ENCODE measurements at regions not wholly inside any gene's neighbourhood (a gene's known extent, or its start where the extent isn't known, plus 50 kb on each side); places are given as distances from the start of the nearest gene placed in this dataset.

GRCh38 chr18:64438178-64438577 is 289.3 kb upstream of the LINC00305 start:
- H3K36me3 ChIP-seq: no peaks in the 10 kb centered on the region
- H3K27ac ChIP-seq (replicated peaks in 1 of 4): no peak overlapping the region
- peaks cover 0 to 13% (median 7%) of the 10 kb centered on the region in 4 donors for H3K9me3 ChIP-seq
- H3K4me3 ChIP-seq: no peak overlapping the region
- no peaks in the 10 kb centered on the region for H3K4me1 ChIP-seq
- intact Hi-C loops (cut with DNase I): no loop called here
- no peaks in the 10 kb centered on the region for H3K27me3 ChIP-seq
- no peak for TF ChIP-seq EP300 (IDR thresholded peaks at IDR 0.05)
- no peak for TF ChIP-seq POLR2AphosphoS5 (IDR thresholded peaks at IDR 0.05)
- TF ChIP-seq, protein P1, sequence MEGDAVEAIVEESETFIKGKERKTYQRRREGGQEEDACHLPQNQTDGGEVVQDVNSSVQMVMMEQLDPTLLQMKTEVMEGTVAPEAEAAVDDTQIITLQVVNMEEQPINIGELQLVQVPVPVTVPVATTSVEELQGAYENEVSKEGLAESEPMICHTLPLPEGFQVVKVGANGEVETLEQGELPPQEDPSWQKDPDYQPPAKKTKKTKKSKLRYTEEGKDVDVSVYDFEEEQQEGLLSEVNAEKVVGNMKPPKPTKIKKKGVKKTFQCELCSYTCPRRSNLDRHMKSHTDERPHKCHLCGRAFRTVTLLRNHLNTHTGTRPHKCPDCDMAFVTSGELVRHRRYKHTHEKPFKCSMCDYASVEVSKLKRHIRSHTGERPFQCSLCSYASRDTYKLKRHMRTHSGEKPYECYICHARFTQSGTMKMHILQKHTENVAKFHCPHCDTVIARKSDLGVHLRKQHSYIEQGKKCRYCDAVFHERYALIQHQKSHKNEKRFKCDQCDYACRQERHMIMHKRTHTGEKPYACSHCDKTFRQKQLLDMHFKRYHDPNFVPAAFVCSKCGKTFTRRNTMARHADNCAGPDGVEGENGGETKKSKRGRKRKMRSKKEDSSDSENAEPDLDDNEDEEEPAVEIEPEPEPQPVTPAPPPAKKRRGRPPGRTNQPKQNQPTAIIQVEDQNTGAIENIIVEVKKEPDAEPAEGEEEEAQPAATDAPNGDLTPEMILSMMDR (IDR thresholded peaks at IDR 0.05): no peak
- TF ChIP-seq POLR2A (IDR thresholded peaks at IDR 0.05; ENCODE audit: low read depth): no peak
- DNase-seq (ENCODE audit: extremely low spot score): no peak
- 70% methylated on average over 4 of the region's 4 CpGs for WGBS

DNA sequence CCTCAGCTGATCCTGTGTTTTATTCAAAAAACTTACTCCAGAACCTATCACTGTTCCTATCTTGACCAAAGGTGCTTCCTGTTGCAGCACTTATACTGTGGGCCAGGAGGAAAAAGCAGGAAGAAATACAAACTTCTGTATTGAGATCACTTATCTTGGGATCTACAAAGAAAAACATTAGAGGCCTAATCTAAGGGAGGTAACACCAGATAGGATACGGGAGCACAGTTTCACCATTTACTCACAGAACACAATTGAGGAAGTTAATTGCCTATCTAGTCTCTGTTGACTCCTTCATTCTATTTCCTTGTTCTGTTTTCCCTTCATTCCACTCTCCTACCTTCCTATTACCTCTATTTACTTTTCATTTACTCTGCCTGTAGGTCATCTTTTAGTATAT is 287.2 kb upstream of the LINC00305 start:
- no peak for DNase-seq (ENCODE audit: extremely low spot score)
- Histone ChIP-seq H3K4me3 (no peak overlapping the region), H3K9me3 (peaks cover 0 to 16% (median 10%) of the 10 kb centered on the region in 4 donors), H3K36me3 (no peaks in the 10 kb centered on the region), H3K4me1 (no peaks in the 10 kb centered on the region), H3K27ac (replicated peaks in 1 of 4) (no peak overlapping the region), H3K27me3 (no peaks in the 10 kb centered on the region)
- WGBS: 68% methylated on average over 1 of the region's 1 CpG
- TF ChIP-seq EP300 (IDR thresholded peaks at IDR 0.05) (no peak), POLR2AphosphoS5 (IDR thresholded peaks at IDR 0.05) (no peak), POLR2A (IDR thresholded peaks at IDR 0.05; ENCODE audit: low read depth) (no peak)
- TF ChIP-seq, protein P1 (IDR thresholded peaks at IDR 0.05): no peak
- intact Hi-C loops (cut with DNase I): no loop called here

- no peaks in the 10 kb centered on the region for H3K27me3 ChIP-seq
- H3K4me3 ChIP-seq: no peak overlapping the region
- DNase-seq (ENCODE audit: extremely low spot score): no peak
- no peak overlapping the region for H3K27ac ChIP-seq (replicated peaks in 1 of 4)
- WGBS: 78% methylated on average over 2 of the region's 2 CpGs
- peaks cover 0 to 4% (median 0%) of the 10 kb centered on the region in 4 donors for H3K9me3 ChIP-seq
- H3K36me3 ChIP-seq: no peaks in the 10 kb centered on the region
- no peak for TF ChIP-seq POLR2A (IDR thresholded peaks at IDR 0.05; ENCODE audit: low read depth)
- TF ChIP-seq, protein P1 (IDR thresholded peaks at IDR 0.05): no peak
- TF ChIP-seq EP300 (IDR thresholded peaks at IDR 0.05): no peak
- no peak for TF ChIP-seq POLR2AphosphoS5 (IDR thresholded peaks at IDR 0.05)
- intact Hi-C loops (cut with DNase I): no loop called here
- H3K4me1 ChIP-seq: no peaks in the 10 kb centered on the region
These were observed 270.3 kb upstream of the LINC00305 start for GRCh38 chr18:64419156-64419555.

DNA sequence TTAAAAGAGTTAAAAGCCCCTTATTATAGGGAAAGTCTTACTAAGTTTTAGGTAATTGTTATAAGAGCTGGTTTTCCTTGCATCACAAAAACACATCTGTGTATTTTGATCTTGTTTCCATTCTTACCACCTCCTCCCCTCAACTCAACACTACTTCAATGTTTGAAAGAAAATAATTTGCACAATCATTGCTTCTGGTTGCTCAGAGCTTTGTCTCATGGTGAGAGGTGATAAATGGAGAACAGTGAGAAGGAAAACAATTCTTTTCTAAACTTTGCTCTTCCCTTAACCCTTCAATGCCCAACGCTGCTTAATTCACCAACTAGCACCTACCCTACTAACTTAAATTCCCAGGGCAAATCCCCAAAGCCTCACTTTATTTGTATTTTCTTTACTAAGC is 268.1 kb upstream of the LINC00305 start:
- no peaks in the 10 kb centered on the region for H3K36me3 ChIP-seq
- TF ChIP-seq EP300 (IDR thresholded peaks at IDR 0.05) (no peak), POLR2AphosphoS5 (IDR thresholded peaks at IDR 0.05) (no peak), POLR2A (IDR thresholded peaks at IDR 0.05; ENCODE audit: low read depth) (no peak)
- TF ChIP-seq, protein P1 (IDR thresholded peaks at IDR 0.05): no peak
- H3K4me3 ChIP-seq: no peak overlapping the region
- WGBS: 47% methylated on average over 1 of the region's 1 CpG
- H3K9me3 ChIP-seq: no peaks in the 10 kb centered on the region
- no peaks in the 10 kb centered on the region for H3K27me3 ChIP-seq
- H3K27ac ChIP-seq (replicated peaks in 1 of 4): no peak overlapping the region
- intact Hi-C loops (cut with DNase I): no loop called here
- no peaks in the 10 kb centered on the region for H3K4me1 ChIP-seq
- DNase-seq (ENCODE audit: extremely low spot score): no peak

GRCh38 chr18:64415218-64415617 is 266.3 kb upstream of the LINC00305 start:
- TF ChIP-seq POLR2A (IDR thresholded peaks at IDR 0.05; ENCODE audit: low read depth): no peak
- TF ChIP-seq POLR2AphosphoS5 (IDR thresholded peaks at IDR 0.05): no peak
- TF ChIP-seq EP300 (IDR thresholded peaks at IDR 0.05): no peak
- TF ChIP-seq, protein P1 (IDR thresholded peaks at IDR 0.05): no peak
- no peak for DNase-seq (ENCODE audit: extremely low spot score)
- H3K36me3 ChIP-seq: no peaks in the 10 kb centered on the region
- no peaks in the 10 kb centered on the region for H3K9me3 ChIP-seq
- WGBS: 79% methylated on average over 2 of the region's 2 CpGs
- no peaks in the 10 kb centered on the region for H3K27me3 ChIP-seq
- intact Hi-C loops (cut with DNase I): no loop called here
- no peak overlapping the region for H3K27ac ChIP-seq (replicated peaks in 1 of 4)
- no peaks in the 10 kb centered on the region for H3K4me1 ChIP-seq
- H3K4me3 ChIP-seq: no peak overlapping the region

Measured in esophagus muscularis mucosa (tissue), 4 donors.